ENCODE measurements at regions not wholly inside any gene's neighbourhood (a gene's known extent, or its start where the extent isn't known, plus 50 kb on each side); places are given as distances from the start of the nearest gene placed in this dataset.

- Histone ChIP-seq H3K9ac (ENCODE audit: low read length) (no peak overlapping the region), H3K4me3 (ENCODE audit: low read length) (no peak overlapping the region), H3F3A (ENCODE audit: insufficient read depth, low read length, poor library complexity, severe bottlenecking) (no peaks in the 10 kb centered on the region), H4K20me1 (ENCODE audit: insufficient read depth) (no peaks in the 10 kb centered on the region), H3K79me2 (replicated peaks; ENCODE audit: insufficient read depth, low read length) (no peaks in the 10 kb centered on the region), H3K36me3 (ENCODE audit: insufficient read depth, low read length) (no peaks in the 10 kb centered on the region), H3K9me3 (ENCODE audit: low read length) (no peaks in the 10 kb centered on the region), H3K27me3 (ENCODE audit: insufficient read depth, low read depth, low read length) (no peaks in the 10 kb centered on the region), H3K4me2 (ENCODE audit: low read length) (no peak overlapping the region), H2AFZ (ENCODE audit: low read depth, low read length) (no peak overlapping the region), H3K9me2 (ENCODE audit: insufficient read depth, low read length) (no peaks in the 10 kb centered on the region), H3K27ac (ENCODE audit: low read length) (no peak overlapping the region)
- TF ChIP-seq REST (IDR thresholded peaks at IDR 0.05; ENCODE audit: borderline replicate concordance) (no peak), TAF1 (IDR thresholded peaks at IDR 0.05; ENCODE audit: low read depth) (no peak), MXI1 (conservative IDR thresholded peaks at IDR 0.05; ENCODE audit: poor library complexity, severe bottlenecking) (no peak), SMC3 (conservative IDR thresholded peaks at IDR 0.05; ENCODE audit: poor library complexity) (no peak), EP300 (conservative IDR thresholded peaks at IDR 0.05; ENCODE audit: poor library complexity, severe bottlenecking) (no peak)
Observed at GRCh38 chr14:71365361-71365760, 458.1 kb downstream of the PCNX1 start.

- Histone ChIP-seq H3K4me2 (ENCODE audit: low read length) (no peak overlapping the region), H3K79me2 (replicated peaks; ENCODE audit: insufficient read depth, low read length) (no peaks in the 10 kb centered on the region), H3K4me3 (ENCODE audit: low read length) (no peak overlapping the region), H3F3A (ENCODE audit: insufficient read depth, low read length, poor library complexity, severe bottlenecking) (no peaks in the 10 kb centered on the region), H3K27ac (ENCODE audit: low read length) (no peak overlapping the region), H3K27me3 (ENCODE audit: insufficient read depth, low read depth, low read length) (no peaks in the 10 kb centered on the region), H3K9me3 (ENCODE audit: low read length) (no peaks in the 10 kb centered on the region), H4K20me1 (ENCODE audit: insufficient read depth) (no peaks in the 10 kb centered on the region), H2AFZ (ENCODE audit: low read depth, low read length) (no peak overlapping the region), H3K9ac (ENCODE audit: low read length) (no peak overlapping the region), H3K9me2 (ENCODE audit: insufficient read depth, low read length) (no peaks in the 10 kb centered on the region), H3K36me3 (ENCODE audit: insufficient read depth, low read length) (no peaks in the 10 kb centered on the region)
- no peak for TF ChIP-seq SMC3 (conservative IDR thresholded peaks at IDR 0.05; ENCODE audit: poor library complexity)
- TF ChIP-seq REST (IDR thresholded peaks at IDR 0.05; ENCODE audit: borderline replicate concordance) = no peak
- TF ChIP-seq TAF1 (IDR thresholded peaks at IDR 0.05; ENCODE audit: low read depth) = no peak
Observed at GRCh38 chr14:71366861-71367260, 459.6 kb downstream of the PCNX1 start.

- H3K4me3 ChIP-seq (ENCODE audit: low read length) = no peak overlapping the region
- H3F3A ChIP-seq (ENCODE audit: insufficient read depth, low read length, poor library complexity, severe bottlenecking) = no peaks in the 10 kb centered on the region
- no peak overlapping the region for H3K27ac ChIP-seq (ENCODE audit: low read length)
- no peak overlapping the region for H3K9ac ChIP-seq (ENCODE audit: low read length)
- H4K20me1 ChIP-seq (ENCODE audit: insufficient read depth) = no peaks in the 10 kb centered on the region
- no peaks in the 10 kb centered on the region for H3K27me3 ChIP-seq (ENCODE audit: insufficient read depth, low read depth, low read length)
- H2AFZ ChIP-seq (ENCODE audit: low read depth, low read length) = no peak overlapping the region
- no peaks in the 10 kb centered on the region for H3K9me3 ChIP-seq (ENCODE audit: low read length)
- no peaks in the 10 kb centered on the region for H3K36me3 ChIP-seq (ENCODE audit: insufficient read depth, low read length)
- H3K79me2 ChIP-seq (replicated peaks; ENCODE audit: insufficient read depth, low read length) = peaks cover 4% of the 10 kb centered on the region
- no peak overlapping the region for H3K4me2 ChIP-seq (ENCODE audit: low read length)
- no peaks in the 10 kb centered on the region for H3K9me2 ChIP-seq (ENCODE audit: insufficient read depth, low read length)
- TF ChIP-seq EP300 (conservative IDR thresholded peaks at IDR 0.05; ENCODE audit: poor library complexity, severe bottlenecking) (no peak), MXI1 (conservative IDR thresholded peaks at IDR 0.05; ENCODE audit: poor library complexity, severe bottlenecking) (no peak), EZH2 (IDR thresholded peaks at IDR 0.05; ENCODE audit: borderline replicate concordance, insufficient read depth, low read length, poor library complexity, severe bottlenecking) (no peak), POLR2AphosphoS5 (IDR thresholded peaks at IDR 0.05) (no peak), REST (IDR thresholded peaks at IDR 0.05; ENCODE audit: borderline replicate concordance) (no peak), TAF1 (IDR thresholded peaks at IDR 0.05; ENCODE audit: low read depth) (no peak), RAD21 (conservative IDR thresholded peaks at IDR 0.05) (no peak)
Observed at GRCh38 chr14:71371711-71372396, 464.6 kb downstream of the PCNX1 start.
